GM13977 (cell line): ENCODE measurements at regions not wholly inside any gene's neighbourhood (a gene's known extent, or its start where the extent isn't known, plus 50 kb on each side); places are given as distances from the start of the nearest gene placed in this dataset.

Experiments used
- DNase-seq: peaks from one replicate; pipeline ENCODE4 v3.0.0; 2012; ENCODE audit warnings: low spot score
- CTCF ChIP-seq: IDR thresholded peaks from 2 replicates; pipeline ENCODE4 v1.5.1; 2012; ENCODE audit warnings: mild to moderate bottlenecking, control low read depth; ENCODE audit not compliant: insufficient read depth; ENCODE audit errors: extremely low read depth, missing control alignments
- in situ Hi-C: fragments of 300-500 bp; cut with MboI; formaldehyde crosslinking; loops from one replicate; pipeline ENCODE4 v1.12.0; 2022; ENCODE audit warnings: low sequenced_read_pairs, low pct_unique_long_range_greater_than_20kb, mixed read lengths, inconsistent platforms; ENCODE audit not compliant: unreplicated experiment

DNA sequence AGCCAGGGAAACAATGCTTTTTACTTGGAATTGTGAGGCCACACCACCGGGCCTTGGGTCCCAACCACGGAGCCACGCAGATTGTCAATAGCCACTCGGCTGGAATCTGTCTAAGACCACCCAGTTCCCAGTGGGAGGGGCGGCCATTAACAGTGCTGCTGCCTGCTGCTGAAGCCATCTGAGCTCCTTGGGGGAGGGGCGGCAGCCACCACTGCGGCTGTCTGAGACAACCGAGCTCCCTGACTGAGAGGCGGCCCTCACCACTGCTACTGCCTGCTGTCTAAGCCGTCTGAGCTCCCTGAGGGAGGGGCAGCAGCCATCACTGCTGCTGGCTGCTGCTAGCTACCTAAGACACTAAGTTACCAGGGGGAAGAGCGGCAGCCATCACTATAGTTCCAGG, 64.3 kb downstream of the DMRTA2 start:
- no peak for TF ChIP-seq CTCF
- no peak for DNase-seq
- in situ Hi-C loops: no loop called here

DNA sequence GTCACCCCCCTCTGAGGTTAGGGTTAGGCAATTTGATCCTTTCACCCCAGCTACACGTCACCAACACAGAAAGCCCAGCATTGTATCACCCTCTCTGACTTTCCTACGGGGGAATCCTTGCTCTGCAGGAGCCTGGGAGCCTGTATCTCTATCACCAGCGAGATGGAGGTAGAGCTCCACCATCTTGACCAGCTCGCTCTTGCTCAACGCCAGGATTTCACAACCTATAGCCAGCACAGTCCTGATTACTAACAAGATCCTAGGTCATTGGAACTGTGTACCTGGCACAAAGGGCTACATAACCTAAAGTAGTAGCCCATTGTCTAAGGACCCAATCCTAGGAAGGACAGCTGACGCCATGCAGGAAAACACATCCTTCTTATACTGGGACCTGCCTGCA, 66.1 kb downstream of the DMRTA2 start:
- no peak for DNase-seq
- TF ChIP-seq CTCF: no peak
- in situ Hi-C loops: no loop called here

- in situ Hi-C loops: no loop called here
- no peak for TF ChIP-seq CTCF
- no peak for DNase-seq
These were observed 68.4 kb downstream of the DMRTA2 start for GRCh38 chr1:50354813-50355212.

GRCh38 chr1:50352428-50352827, 70.8 kb downstream of the DMRTA2 start:
- TF ChIP-seq CTCF: no peak
- in situ Hi-C loops: no loop called here
- no peak for DNase-seq

DNA sequence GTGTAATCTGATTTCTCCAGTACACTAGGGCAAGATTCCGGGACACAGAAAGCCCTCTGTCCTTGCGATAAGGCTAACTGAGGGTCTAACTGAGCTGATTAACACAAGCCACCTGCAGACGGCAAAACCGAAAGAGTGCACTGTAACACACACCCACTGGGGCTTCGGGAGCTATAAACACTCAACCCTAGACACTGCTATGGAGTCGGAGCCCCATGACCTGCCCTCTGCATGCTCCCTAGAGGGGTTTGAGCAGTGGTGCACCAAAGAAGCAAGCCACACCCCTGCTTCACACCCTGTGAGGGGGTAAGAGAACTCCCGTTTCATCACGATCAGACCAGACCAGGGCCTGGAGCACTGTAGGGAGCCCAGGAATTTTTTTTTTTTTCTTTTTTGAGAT, 72.4 kb downstream of the DMRTA2 start:
- TF ChIP-seq CTCF: no peak
- no peak for DNase-seq
- in situ Hi-C loops: no loop called here

- in situ Hi-C loops: no loop called here
- DNase-seq: no peak
- TF ChIP-seq CTCF: no peak
These were observed 72.8 kb downstream of the DMRTA2 start for GRCh38 chr1:50350421-50350820.

DNA sequence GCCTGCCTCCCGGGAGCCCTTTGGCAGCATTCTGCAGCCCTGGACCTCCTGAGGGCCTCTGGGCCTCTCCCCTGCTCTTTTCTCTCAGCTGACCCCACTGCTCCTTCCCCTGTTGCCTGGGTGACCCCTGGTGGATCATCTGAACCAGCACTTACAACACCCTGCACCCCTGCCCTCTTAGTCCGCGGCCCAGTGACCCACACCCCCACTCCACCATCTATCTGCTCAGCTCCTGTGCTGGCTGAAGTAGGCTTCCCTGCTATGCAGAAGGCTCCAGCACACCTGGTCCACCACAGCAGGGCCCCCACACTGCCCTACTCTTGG, 74.0 kb downstream of the DMRTA2 start:
- DNase-seq: no peak
- TF ChIP-seq CTCF: no peak
- in situ Hi-C loops: loop anchor here (25.0 kb wide), 1 partner anchor 1437 kb away; no protein-coding TSS in a partner anchor
